ENCODE measurements at regions not wholly inside any gene's neighbourhood (a gene's known extent, or its start where the extent isn't known, plus 50 kb on each side); places are given as distances from the start of the nearest gene placed in this dataset.

DNA sequence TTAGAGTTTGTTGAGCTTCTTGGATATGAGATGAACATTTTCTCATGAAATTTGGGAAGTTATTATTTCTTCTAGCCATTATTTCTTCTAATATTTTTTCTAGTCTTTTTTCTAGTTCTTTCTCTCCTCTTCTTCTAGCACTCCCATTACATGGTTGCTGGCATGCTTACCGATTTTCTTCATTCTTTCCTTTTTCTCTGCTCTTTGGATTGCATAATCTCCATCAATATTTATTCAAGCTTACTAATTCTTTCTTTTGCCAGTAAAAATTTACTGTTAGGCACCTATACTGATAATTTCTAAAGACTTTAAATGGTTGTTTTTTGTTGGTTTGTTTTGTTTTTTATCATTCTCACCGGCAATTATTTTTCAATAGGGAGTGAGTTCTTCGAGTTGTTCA, 114.8 kb upstream of the RASEF start:
- H3K27ac ChIP-seq: no peak overlapping the region
- TF ChIP-seq ZFX (IDR thresholded peaks at IDR 0.05) (no peak), CTCF (conservative IDR thresholded peaks at IDR 0.05) (no peak)

DNA sequence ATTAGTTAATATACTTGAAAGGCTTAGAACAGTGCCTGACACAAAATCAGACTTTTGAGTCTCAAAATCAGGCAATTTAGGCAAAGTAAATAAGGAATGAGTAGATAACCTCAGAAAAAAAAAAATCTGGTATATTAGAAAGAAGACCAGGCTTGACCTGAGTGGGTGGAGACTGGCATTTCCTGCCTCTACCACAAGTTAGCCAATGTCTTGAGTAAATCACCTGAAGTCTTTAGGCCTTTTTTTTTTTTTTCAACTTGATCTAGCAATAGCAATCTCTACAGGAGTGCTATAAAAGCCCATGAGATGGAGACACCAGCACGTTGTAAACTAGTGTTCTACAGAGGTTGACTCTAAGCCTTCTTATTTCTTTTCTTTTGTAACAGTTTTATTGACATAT, 104.2 kb upstream of the RASEF start:
- TF ChIP-seq CTCF (conservative IDR thresholded peaks at IDR 0.05) (no peak), ZFX (IDR thresholded peaks at IDR 0.05) (no peak)
- no peak overlapping the region for H3K27ac ChIP-seq

- TF ChIP-seq ZFX (IDR thresholded peaks at IDR 0.05) (no peak), CTCF (conservative IDR thresholded peaks at IDR 0.05) (no peak)
- peak overlapping the region; percentile 41; the same call in 1 of the 2 replicates for H3K27ac ChIP-seq
Observed at GRCh38 chr9:83166372-83166771, 103.4 kb upstream of the RASEF start.

GRCh38 chr9:83155733-83156132, 92.8 kb upstream of the RASEF start:
- TF ChIP-seq CTCF (conservative IDR thresholded peaks at IDR 0.05): no peak
- no peak for TF ChIP-seq ZFX (IDR thresholded peaks at IDR 0.05)
- no peak overlapping the region for H3K27ac ChIP-seq

DNA sequence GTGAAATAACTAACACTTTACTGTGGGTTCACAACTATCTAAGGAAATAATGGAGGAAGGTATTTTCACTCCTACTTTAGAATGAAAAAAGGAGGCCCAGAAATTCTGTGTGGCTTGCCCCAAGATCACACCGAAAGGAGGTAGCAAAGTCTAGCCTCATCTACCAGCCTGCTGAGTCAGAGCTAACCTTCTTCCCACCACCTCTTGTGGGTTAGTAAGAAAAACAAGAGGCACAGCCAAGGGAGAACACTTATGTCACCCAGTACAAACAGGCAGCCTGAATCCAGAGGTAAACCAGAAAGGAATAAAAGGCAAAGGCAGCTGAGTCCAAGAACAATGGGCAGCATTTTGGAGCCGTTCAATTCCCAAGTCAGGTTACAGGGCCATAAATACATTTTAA, 91.9 kb upstream of the RASEF start:
- TF ChIP-seq ZFX (IDR thresholded peaks at IDR 0.05): no peak
- TF ChIP-seq CTCF (conservative IDR thresholded peaks at IDR 0.05): no peak
- no peak overlapping the region for H3K27ac ChIP-seq

GRCh38 chr9:83154087-83154736, 91.3 kb upstream of the RASEF start:
- TF ChIP-seq CTCF (conservative IDR thresholded peaks at IDR 0.05) (no peak), ZFX (IDR thresholded peaks at IDR 0.05) (no peak)
- H3K27ac ChIP-seq: no peak overlapping the region

DNA sequence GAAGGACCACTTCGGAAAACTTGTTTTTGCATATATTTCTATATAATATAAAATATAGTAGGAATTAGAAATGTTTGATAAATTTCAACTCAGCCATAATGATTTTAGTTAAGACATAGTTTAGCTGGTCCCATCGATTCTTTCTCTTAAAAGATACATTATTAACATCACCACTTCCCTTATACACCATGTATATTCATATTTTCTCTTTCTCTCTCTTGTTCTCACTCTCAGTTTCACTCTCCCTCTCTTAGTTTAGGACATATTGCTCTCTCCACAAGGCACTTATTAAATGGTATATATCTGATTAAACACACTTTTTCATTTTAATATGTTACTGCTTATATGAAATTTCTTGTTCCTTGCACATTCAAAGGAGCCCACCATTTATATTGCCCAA, 90.1 kb upstream of the RASEF start:
- no peak for TF ChIP-seq ZFX (IDR thresholded peaks at IDR 0.05)
- H3K27ac ChIP-seq: no peak overlapping the region

DNA sequence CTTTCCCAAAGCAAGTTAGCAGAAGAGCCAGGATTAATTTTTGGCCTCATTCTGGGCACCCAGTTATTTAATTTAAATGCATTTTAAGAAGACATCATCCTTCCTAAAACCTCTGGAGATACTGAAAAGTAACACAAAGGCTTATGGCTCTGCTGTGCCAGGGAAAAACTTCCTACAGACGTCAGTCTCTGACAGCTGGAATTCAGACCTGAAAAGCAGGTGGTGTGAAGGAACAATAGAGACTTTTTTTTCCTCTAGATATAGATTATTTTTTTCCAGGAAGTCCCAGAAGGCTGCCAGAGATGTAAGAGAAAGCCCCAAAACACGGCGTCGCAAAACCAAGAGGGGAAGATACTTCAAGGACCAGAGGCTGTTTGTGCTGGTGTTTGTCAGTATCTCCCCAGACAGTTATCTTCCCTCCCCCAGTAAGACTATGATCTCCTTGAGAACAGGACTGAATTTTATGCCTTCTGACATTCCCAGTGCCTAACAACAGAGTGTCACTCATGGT, 88.7 kb upstream of the RASEF start:
- no peak overlapping the region for H3K27ac ChIP-seq
- TF ChIP-seq ZFX (IDR thresholded peaks at IDR 0.05) (no peak), CTCF (conservative IDR thresholded peaks at IDR 0.05) (no peak)

Measured in C4-2B (cell line).